Endothelial cell of umbilical vein (primary cell): ENCODE measurements at regions not wholly inside any gene's neighbourhood (a gene's known extent, or its start where the extent isn't known, plus 50 kb on each side); places are given as distances from the start of the nearest gene placed in this dataset.

ENCODE experiments used
- BruUV-seq: library from RNA; stranded (reverse); fragments of 400-500 nt; replicated peaks from 2 replicates; lab custom pipeline; 2021; lab: Mats Ljungman, UMichigan
- CTCF ChIA-PET: fragments of 300-600, 350-600 bp; sonication (Branson Sonifier 250); formaldehyde crosslinking; loops from one replicate; lab custom pipeline; 2021; ENCODE audit warnings: antibody characterized with exemption, inconsistent platforms; lab: Charles Lee
- POLR2A ChIA-PET: fragments of 300-600, 350-600 bp; sonication (Branson Sonifier 250); formaldehyde crosslinking; loops from one replicate; lab custom pipeline; 2021; ENCODE audit warnings: antibody characterized with exemption, inconsistent platforms; lab: Charles Lee
- DNase-seq: peaks from one replicate; pipeline ENCODE4 v3.0.0-alpha.2; 2011; ENCODE audit warnings: low read depth, low spot score
- FAIRE-seq: peaks from 2 replicates; lab custom pipeline; 2011; peaks lifted over from hg19 to GRCh38; lab: Jason Lieb, UNC
- H2AFZ ChIP-seq: 2 replicates; pipeline ENCODE4 v1.6.0; 2012; ENCODE audit warnings: low read depth, low read length, control low read depth, inconsistent platforms
- H3K27ac ChIP-seq: 2 replicates; pipeline ENCODE4 v1.5.1; 2011; ENCODE audit warnings: low read depth, mild to moderate bottlenecking, control low read depth, low read length, moderate library complexity; ENCODE audit not compliant: insufficient read depth
- H3K27me3 ChIP-seq, 2 experiments: 2 replicates each; pipeline versions ENCODE4 v1.6.0 to v1.6.1; 2011; ENCODE audit warnings: low read length in 2 of 2, mixed read lengths in 1 of 2; ENCODE audit not compliant: control insufficient read depth in 2 of 2, insufficient read depth in 2 of 2
- H3K36me3 ChIP-seq, 2 experiments: 2 replicates in 1 of 2; 3 replicates in 1 of 2; pipeline ENCODE4 v1.5.1; 2011; ENCODE audit warnings: low read length in 2 of 2, mild to moderate bottlenecking in 1 of 2, moderate library complexity in 1 of 2; ENCODE audit not compliant: control insufficient read depth in 2 of 2, insufficient read depth in 2 of 2; ENCODE audit errors: extremely low read depth in 1 of 2
- H3K4me1 ChIP-seq: 3 replicates; pipeline ENCODE4 v1.5.1; 2011; ENCODE audit warnings: mild to moderate bottlenecking, low read length; ENCODE audit not compliant: control insufficient read depth, insufficient read depth; ENCODE audit errors: extremely low read depth
- H3K4me2 ChIP-seq: 2 replicates; pipeline ENCODE4 v1.6.1; 2011; ENCODE audit warnings: low read length, control low read depth, mixed read lengths; ENCODE audit not compliant: insufficient read depth
- H3K4me3 ChIP-seq, 3 experiments: fragments of 200-600 bp in 1 of 3; sonication (generic), shearing (Covaris generic) in 1 of 3; replicated peaks in 1 of 3; 2 replicates each; pipeline ENCODE4 v1.5.1; 2011 to 2016; ENCODE audit warnings: control low read depth in 3 of 3, low read length in 3 of 3, mild to moderate bottlenecking in 2 of 3, inconsistent platforms in 1 of 3, low read depth in 1 of 3, moderate library complexity in 1 of 3; ENCODE audit not compliant: insufficient read depth in 1 of 3
- H3K79me2 ChIP-seq: 2 replicates; pipeline ENCODE4 v1.6.0; 2012; ENCODE audit warnings: low read length, inconsistent platforms; ENCODE audit not compliant: control insufficient read depth, insufficient read depth
- H3K9ac ChIP-seq: replicated peaks from 2 replicates; pipeline ENCODE3; 2011; ENCODE audit warnings: low read length, control low read depth; ENCODE audit not compliant: insufficient read depth; ENCODE audit errors: extremely low read depth
- H3K9me1 ChIP-seq: replicated peaks from 3 replicates; pipeline ENCODE4 v1.6.0; 2011; ENCODE audit warnings: mild to moderate bottlenecking, low read length; ENCODE audit not compliant: control insufficient read depth, insufficient read depth; ENCODE audit errors: extremely low read depth
- H3K9me3 ChIP-seq: replicated peaks from 2 replicates; pipeline ENCODE4 v1.5.1; 2012; ENCODE audit warnings: low read length, inconsistent platforms; ENCODE audit not compliant: control insufficient read depth, insufficient read depth
- H4K20me1 ChIP-seq: replicated peaks from 2 replicates; pipeline ENCODE3; 2011; ENCODE audit warnings: mild to moderate bottlenecking, low read length; ENCODE audit not compliant: control insufficient read depth, insufficient read depth; ENCODE audit errors: extremely low read depth
- EZH2 ChIP-seq: IDR thresholded peaks from 2 replicates; pipeline ENCODE4 v1.6.1; 2012; ENCODE audit warnings: borderline replicate concordance, low read depth, mild to moderate bottlenecking, moderate library complexity, low read length, inconsistent platforms; ENCODE audit not compliant: severe bottlenecking
- FOS ChIP-seq: IDR thresholded peaks from 2 replicates; pipeline ENCODE4 v1.6.1; 2011; ENCODE audit warnings: mild to moderate bottlenecking, low read length, moderate library complexity, borderline replicate concordance; ENCODE audit not compliant: insufficient read depth
- GATA2 ChIP-seq: IDR thresholded peaks from 2 replicates; pipeline ENCODE4 v1.7.0; 2011; ENCODE audit warnings: low read depth, mild to moderate bottlenecking, moderate library complexity, mixed read lengths, low read length; ENCODE audit not compliant: insufficient read length, insufficient read depth
- JUN ChIP-seq: IDR thresholded peaks from 2 replicates; pipeline ENCODE4 v1.6.1; 2011; ENCODE audit warnings: borderline replicate concordance, low read depth; ENCODE audit not compliant: insufficient read length, insufficient read depth
- MYC ChIP-seq: IDR thresholded peaks from one replicate; pipeline ENCODE4 v1.6.1; 2011; ENCODE audit warnings: mild to moderate bottlenecking, low read depth, low read length
- POLR2A ChIP-seq: IDR thresholded peaks from 2 replicates; pipeline ENCODE4 v1.6.1; 2012; ENCODE audit warnings: low read depth, mild to moderate bottlenecking, control low read depth, low read length
- POLR2AphosphoS5 ChIP-seq: IDR thresholded peaks from 2 replicates; pipeline ENCODE4 v1.6.1; 2012; ENCODE audit warnings: low read depth, mild to moderate bottlenecking, control low read depth, low read length, moderate library complexity; ENCODE audit not compliant: insufficient read depth
- dilution Hi-C: fragments of 300-500 bp; cut with MboI; formaldehyde crosslinking; loops from one replicate; pipeline ENCODE4 v1.15.0; 2019; ENCODE audit warnings: low sequenced_read_pairs; ENCODE audit not compliant: extremely low pct_ligation_motif_present
- intact Hi-C: fragments of 100-400 bp; cut with micrococcal nuclease; formaldehyde crosslinking; loops from one replicate; pipeline ENCODE4 v1.10.0; 2022
- TF ChIP-seq, protein P1 (sequence below): IDR thresholded peaks from 2 replicates; pipeline ENCODE4 v1.6.1; 2011; ENCODE audit not compliant: insufficient read depth, insufficient read length
- TF ChIP-seq, protein P2 (sequence below), 2 donors: IDR thresholded peaks; 1 replicate in 1 of 2; 2 replicates in 1 of 2; pipeline ENCODE4 v1.5.1; 2011; ENCODE audit warnings: low read length in 2 of 2, mild to moderate bottlenecking in 2 of 2, moderate library complexity in 2 of 2, control low read depth in 1 of 2, inconsistent platforms in 1 of 2, low read depth in 1 of 2; ENCODE audit not compliant: insufficient read depth in 1 of 2; ENCODE audit errors: extremely low read depth in 1 of 2

DNA sequence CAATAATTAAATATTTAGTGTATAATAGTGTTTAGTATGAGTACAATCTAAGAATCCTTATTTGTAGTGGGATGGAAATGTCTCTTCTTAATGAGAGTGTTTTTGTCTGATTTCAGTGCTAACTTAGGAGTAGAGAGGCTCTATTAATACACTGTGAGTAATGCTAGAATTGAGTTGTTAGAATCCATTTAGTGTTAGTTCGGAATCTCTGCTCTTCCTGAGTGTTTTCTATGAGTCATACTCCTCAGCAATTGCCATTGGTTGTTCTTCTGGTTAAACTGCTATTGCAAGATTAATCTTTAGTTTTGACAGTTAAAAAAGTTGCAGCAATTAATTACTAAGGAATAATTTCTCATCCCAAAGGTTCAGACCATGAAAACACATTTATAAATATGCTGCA, 828.6 kb upstream of the POU3F3 start:
- Histone ChIP-seq H3K27me3 (no peaks in the 10 kb centered on the region), H3K4me3 (no peak overlapping the region), H3K27ac (no peak overlapping the region), H3K9me3 (peaks cover 12% of the 10 kb centered on the region), H2AFZ (no peak overlapping the region), H3K36me3 (no peaks in the 10 kb centered on the region), H4K20me1 (no peaks in the 10 kb centered on the region), H3K9ac (no peak overlapping the region), H3K4me1 (no peaks in the 10 kb centered on the region), H3K4me2 (no peak overlapping the region), H3K9me1 (no peaks in the 10 kb centered on the region), H3K79me2 (no peaks in the 10 kb centered on the region)
- no peak for DNase-seq
- no TSS peak for BruUV-seq
- no peak for FAIRE-seq
- intact Hi-C loops (no loop called here), dilution Hi-C loops (no loop called here)
- POLR2A ChIA-PET, result no interaction called here
- TF ChIP-seq GATA2, result no peak
- no peak for TF ChIP-seq POLR2A
- no peak for TF ChIP-seq EZH2
- no peak for TF ChIP-seq FOS
- TF ChIP-seq, protein P1, sequence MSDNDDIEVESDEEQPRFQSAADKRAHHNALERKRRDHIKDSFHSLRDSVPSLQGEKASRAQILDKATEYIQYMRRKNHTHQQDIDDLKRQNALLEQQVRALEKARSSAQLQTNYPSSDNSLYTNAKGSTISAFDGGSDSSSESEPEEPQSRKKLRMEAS, result no peak
- CTCF ChIA-PET, result no interaction called here

DNA sequence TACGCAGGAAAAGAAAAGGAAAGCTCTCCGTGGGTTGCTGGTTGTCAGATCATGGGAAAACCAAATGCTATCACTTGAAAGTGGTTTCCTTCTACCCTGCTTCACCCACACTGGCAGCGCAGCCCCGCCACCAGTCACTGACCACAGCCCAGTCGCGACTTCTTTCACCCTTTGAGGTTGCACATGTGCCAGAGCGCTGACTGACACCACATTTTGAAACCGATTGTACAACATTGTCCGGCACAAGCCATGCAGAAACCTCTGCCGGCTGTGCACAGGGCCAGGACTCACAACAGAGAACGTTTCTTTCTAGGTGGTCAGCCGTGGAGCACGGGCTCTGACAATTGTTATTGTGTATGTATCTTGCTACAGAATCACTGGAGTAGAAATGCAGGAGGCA, 827.2 kb upstream of the POU3F3 start:
- H3K27me3 ChIP-seq, result no peaks in the 10 kb centered on the region
- dilution Hi-C loops (no loop called here), intact Hi-C loops (no loop called here)
- no peak overlapping the region for H3K4me3 ChIP-seq
- no peaks in the 10 kb centered on the region for H3K79me2 ChIP-seq
- peaks cover 12% of the 10 kb centered on the region for H3K9me3 ChIP-seq
- no peak overlapping the region for H2AFZ ChIP-seq
- no TSS peak for BruUV-seq
- DNase-seq (no peak), FAIRE-seq (no peak)
- ChIA-PET POLR2A (no interaction called here), CTCF (no interaction called here)
- H3K4me1 ChIP-seq, result no peaks in the 10 kb centered on the region
- TF ChIP-seq MYC (no peak), JUN (no peak), GATA2 (no peak), FOS (no peak), EZH2 (no peak), POLR2AphosphoS5 (no peak), POLR2A (no peak)
- TF ChIP-seq, protein P1, result no peak
- TF ChIP-seq, protein P2, sequence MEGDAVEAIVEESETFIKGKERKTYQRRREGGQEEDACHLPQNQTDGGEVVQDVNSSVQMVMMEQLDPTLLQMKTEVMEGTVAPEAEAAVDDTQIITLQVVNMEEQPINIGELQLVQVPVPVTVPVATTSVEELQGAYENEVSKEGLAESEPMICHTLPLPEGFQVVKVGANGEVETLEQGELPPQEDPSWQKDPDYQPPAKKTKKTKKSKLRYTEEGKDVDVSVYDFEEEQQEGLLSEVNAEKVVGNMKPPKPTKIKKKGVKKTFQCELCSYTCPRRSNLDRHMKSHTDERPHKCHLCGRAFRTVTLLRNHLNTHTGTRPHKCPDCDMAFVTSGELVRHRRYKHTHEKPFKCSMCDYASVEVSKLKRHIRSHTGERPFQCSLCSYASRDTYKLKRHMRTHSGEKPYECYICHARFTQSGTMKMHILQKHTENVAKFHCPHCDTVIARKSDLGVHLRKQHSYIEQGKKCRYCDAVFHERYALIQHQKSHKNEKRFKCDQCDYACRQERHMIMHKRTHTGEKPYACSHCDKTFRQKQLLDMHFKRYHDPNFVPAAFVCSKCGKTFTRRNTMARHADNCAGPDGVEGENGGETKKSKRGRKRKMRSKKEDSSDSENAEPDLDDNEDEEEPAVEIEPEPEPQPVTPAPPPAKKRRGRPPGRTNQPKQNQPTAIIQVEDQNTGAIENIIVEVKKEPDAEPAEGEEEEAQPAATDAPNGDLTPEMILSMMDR (IDR thresholded peaks at IDR 0.05; ENCODE audit: extremely low read depth in 1 of 2, insufficient read depth in 1 of 2, low read depth in 1 of 2, low read length in 2 of 2), result no peak
- H4K20me1 ChIP-seq, result no peaks in the 10 kb centered on the region
- H3K9me1 ChIP-seq, result no peaks in the 10 kb centered on the region
- no peak overlapping the region for H3K27ac ChIP-seq
- no peaks in the 10 kb centered on the region for H3K36me3 ChIP-seq
- no peak overlapping the region for H3K4me2 ChIP-seq
- no peak overlapping the region for H3K9ac ChIP-seq
